Stimulated activated CD8-positive, alpha-beta memory T cell treated with anti-CD3 and anti-CD28 coated beads, Interleukin-4, amount 100 ng/mL, for 48 hours (primary cell): ENCODE measurements at regions not wholly inside any gene's neighbourhood (a gene's known extent, or its start where the extent isn't known, plus 50 kb on each side); places are given as distances from the start of the nearest gene placed in this dataset.

Source experiments
- DNase-seq: peaks from one replicate; pipeline ENCODE4 v3.0.0-alpha.2; 2020

DNA sequence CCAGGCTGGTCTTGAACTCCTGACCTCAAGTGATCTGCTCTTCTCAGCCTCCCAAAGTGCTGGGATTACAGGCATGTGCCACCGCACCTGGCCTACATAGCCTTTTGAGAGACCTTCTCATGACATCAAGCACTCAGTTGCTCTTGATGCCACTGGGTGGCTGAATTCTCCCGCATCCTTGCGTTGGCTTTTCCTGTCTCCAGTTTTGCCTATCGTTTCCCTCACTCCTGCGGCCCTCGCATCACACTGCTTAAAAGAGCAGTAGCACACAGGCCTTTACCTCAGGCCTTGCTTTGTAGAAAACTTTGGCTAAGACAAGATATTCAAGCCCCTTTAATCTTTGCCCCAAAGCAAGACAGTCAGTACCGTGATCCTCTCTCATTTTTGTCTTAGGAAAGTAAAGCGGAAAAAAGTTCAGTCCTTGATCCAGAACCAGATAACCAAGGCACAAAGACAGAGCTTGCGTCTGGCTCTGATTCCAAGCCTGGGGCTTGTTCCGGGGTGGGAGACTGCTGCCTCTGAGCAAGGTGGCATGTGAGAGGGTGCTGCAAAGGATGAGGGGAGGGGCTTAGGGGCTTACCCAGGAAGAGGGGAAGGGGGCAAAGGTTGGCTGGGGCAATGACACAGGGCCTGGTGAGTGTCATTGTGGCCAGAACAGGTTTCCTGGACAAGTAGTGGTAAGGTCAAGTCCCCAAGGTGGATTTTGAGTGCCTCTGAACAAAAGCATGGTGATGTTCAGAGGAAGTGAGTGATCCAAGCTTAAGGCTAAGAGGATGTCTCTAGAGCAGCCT, 175.0 kb upstream of the TLE3 start:
- DNase-seq, result no peak

DNA sequence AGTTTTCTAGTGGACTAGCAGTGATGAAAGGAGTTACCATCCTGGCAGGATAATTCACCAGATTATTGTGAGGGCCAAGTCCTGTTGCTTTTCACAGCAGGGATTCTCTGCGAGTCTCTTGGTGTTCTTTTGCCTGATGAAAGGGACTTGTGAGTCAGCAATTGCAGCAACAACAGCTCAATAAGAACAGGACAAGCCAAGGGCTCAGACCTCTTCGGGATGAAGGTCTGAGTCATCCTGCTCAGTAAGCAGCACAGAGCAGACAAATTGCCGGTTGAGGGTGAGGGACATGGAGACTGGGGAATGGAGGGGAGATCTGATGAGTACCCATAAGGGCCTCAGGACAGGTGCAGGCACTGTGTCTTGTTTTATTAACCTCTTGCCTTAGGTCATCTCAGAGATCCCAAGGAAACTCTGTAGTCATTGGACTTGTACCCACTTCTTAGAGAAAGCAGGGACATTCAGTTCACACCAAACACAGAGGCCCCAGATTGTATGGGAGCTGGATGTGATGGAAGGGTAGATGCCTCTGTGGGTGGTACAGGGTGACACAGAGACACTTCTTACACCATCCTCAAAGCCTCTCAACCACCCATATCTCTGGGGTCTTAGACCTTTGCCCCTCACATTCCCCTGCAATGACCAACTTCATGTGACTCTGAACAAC, 173.8 kb upstream of the TLE3 start:
- DNase-seq, result no peak

DNA sequence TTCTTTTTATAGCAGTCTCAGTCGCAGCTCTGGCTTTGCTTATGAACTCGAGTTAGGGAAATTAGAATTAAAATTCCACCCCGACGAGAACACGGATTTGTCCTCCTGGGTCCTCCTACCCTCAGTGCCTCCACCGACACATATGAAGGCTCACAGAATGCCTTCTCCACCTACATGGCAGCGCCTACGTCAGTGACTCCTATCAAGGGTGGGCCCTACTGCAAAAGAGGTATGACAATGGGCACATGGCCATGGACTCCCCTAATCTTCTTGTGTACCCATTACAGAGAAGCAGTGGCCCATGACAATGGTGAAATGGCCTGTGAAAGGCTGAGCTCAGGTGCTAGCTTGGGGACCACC, 173.0 kb upstream of the TLE3 start:
- no peak for DNase-seq

- no peak for DNase-seq
These were observed 172.5 kb upstream of the TLE3 start for GRCh38 chr15:70269991-70270751.

GRCh38 chr15:70269311-70269911, 171.7 kb upstream of the TLE3 start:
- DNase-seq, result no peak

GRCh38 chr15:70268698-70269251, 171.1 kb upstream of the TLE3 start:
- no peak for DNase-seq

DNA sequence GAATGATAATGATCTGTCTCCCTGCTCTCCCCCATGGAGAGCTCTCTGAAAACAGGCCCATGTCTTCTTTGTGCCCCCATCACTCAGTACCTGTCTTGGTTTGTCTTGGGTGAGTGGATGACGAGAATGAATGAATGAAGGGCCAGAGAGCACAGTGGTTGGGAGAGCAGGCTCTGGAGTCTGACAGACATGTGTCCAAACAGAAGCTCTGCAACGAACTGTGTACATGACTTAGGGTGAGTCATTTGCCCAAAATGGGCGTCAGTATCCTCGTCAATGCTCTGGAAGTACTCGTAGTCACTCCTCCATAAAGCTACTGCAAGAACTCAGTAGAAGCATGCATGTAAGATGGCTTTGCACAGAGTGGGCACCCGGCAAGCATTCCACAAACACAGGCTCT, 170.2 kb upstream of the TLE3 start:
- no peak for DNase-seq

DNA sequence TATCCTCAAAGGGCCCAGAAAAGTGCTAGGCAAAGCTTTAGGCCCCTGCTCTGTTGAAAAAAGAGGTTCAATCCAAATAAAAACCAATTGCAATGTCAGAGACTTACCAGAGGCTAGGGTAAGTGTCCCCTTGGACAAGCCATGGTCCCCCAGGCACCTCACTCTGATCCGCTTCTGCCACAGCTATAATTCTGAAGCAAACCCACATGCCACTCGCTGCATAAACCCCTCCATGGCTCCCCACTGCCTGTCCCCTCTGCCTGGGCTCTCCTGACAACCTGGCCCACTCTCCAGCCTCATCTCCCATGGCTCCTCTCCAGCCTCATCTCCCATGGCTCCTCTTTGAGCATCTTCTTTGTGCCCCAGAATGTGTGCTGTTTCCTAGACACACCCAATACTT, 169.6 kb upstream of the TLE3 start:
- no peak for DNase-seq

- DNase-seq, result no peak
These were observed 168.8 kb upstream of the TLE3 start for GRCh38 chr15:70266412-70267121.

DNA sequence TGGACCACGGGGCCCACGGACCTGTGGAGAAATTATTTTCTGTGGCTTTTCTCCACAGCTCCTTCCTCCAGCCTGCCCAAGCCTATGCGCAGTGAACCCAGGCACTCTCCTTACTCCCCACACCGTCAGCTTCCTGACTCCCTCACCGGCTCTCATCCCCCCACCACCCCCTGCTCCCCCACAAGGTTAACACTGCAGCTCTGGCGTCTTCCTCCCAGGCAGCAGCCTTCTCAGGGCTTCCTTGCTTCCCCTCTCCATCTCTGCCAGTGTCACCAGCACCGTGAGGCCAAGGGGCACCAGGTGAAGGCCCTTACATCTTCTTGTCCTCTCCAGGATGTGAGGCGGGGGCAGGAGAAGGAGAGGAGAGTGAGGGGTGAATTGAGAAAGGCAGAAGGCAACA, 168.3 kb upstream of the TLE3 start:
- DNase-seq, result no peak

DNA sequence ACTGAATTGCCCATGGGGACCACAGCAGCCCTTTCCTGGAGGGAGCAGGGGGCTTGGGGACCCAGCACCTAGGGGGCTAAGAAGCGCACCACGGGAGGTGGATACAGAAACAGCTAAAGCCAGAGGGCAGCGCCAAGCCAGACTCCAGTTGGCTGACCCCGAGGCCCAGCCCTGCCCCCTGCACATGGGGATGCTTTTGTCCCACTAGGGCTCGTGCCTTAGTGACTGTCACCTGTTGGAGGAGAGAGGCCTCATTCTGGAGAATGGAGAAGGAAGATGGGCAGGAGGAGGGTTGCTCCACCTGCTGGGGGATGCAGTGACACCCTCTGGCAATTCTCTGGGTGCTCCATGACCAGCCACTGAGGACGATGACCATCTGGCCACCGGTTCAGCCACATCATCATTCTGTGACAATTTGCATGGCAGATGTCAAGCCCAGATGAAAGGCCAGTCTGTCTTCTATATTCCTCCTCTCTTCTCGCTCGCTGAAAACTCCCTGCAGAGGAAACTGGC, 167.8 kb upstream of the TLE3 start:
- DNase-seq, result no peak

DNA sequence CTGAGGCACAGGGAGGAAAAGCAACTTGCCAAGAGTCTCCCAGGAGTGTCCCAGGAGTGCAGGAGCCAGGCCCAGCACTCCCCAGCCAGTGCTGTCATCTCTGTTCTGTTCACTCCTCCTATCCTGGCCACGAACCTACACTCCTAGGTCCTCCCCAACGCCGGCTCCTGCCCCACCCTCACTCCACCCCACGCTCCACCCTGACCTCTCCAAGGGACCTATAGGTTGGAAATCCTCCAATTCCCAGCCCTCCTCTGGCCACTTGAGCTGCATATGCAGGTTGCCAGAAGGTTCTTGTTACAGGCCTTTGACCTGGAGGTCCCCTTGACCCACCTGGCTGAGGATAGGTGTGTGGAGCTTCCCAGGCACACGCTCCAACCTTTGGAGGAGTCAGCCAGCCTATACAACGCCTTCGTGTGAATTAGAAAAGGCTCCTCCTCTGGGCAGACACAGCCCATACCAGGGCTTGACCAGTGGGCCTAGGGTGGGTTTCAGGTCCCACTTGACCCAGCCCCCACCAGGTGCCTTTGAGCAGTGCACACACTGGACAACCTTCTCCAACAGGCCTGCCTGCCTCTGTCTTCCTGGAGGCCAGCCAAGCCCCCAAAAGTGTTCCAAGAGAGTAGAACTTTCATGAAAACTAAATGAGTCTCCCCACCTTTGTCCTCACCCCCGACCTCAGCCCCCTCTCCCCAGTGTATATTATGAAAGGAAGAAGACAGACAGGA, 167.2 kb upstream of the TLE3 start:
- DNase-seq, result no peak

DNA sequence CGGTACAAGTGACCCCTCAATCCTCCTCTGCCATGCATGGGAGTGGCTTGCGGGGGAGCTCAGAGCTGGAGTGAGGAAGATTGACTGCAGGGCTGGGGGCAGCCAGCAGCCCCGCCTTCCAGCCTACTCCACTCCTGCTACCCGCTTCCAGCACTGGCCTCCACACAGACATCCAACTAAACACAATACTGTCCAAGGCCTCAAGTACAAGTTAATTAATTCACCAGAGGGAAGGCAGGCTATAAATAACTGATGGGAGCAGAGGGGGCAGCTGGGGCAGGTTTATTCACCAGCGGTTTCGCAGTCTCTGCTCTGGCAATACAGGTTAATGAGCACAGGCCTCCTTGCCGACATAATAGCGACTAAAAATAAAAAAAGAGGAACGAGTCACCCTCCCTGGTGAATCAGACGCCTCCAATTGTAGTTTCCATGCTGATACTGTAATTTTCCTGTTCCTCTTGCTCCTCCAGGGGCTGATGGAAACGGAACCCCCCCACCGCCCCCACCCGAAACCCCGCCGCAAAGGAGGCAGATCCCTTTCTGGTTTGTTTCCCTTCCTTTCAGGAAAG, 166.4 kb upstream of the TLE3 start:
- no peak for DNase-seq

GRCh38 chr15:70262591-70263274, 165.0 kb upstream of the TLE3 start:
- no peak for DNase-seq

GRCh38 chr15:70262171-70262570, 164.5 kb upstream of the TLE3 start:
- no peak for DNase-seq

DNA sequence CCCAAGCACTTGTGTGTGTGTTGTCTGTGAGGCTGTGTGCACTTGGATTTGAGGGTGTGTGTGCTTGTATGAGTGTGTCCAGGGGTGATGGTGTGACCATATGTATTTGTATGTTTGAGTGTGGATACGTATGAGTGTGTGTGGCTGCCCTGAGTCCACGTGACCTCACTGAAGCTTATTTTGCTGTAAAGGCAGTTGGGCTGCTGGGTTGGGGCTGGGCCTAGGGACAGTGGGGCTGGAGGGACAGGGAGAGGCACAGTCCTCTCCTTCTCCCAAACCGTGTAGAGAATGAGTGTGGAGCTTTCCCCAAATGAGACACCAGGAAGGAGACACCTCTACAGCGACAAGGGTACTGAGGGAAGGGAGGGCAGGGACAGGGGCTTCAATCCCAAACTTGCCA, 163.4 kb upstream of the TLE3 start:
- DNase-seq, result no peak

DNA sequence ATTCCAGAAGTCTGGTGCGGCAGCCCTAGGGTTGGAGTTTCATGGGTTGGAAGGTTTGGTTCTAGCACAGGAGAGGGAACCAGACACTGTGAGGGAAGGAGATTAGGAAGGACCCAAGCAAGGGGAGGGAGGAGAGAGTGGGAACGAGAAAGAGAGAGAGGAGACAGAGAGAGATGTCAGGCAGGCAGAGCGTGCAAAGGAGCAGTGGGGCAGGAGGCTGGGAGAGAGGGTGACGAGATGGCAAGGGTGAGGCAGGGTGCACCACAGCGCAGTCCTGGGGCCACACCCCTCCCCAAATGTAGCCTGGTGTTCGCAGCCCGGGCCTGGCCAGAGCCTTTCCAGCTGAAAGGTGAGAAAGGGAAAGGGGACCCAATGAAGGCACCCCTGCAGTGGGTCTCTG, 162.9 kb upstream of the TLE3 start:
- no peak for DNase-seq

GRCh38 chr15:70259640-70260508, 162.2 kb upstream of the TLE3 start:
- no peak for DNase-seq

DNA sequence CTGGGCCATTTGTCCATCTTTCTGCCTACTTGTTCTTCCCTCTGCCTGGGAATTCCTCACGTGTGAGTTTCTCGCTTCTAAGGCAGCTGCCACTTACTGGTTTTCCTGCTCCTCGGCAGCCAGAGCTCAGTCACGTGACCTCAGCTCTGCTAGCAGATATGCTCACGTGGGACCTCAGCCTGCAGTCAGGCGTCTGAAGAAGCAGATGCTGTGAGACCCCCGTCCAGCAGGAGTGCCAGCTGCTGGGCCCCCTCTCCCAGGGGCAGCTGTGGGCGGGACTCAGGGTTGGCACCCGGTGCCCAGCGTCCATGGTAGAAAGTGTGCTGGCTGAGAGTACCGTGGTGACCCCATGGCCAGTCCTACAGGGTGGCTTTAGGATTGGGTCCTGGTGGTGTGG, 161.3 kb upstream of the TLE3 start:
- peak; percentile 45 for DNase-seq
